ENCODE measurements at regions not wholly inside any gene's neighbourhood (a gene's known extent, or its start where the extent isn't known, plus 50 kb on each side); places are given as distances from the start of the nearest gene placed in this dataset.
"Not testable (repeated sequence)": the region's sequence is repeated elsewhere in the genome, so short reads cannot be mapped to it uniquely, and the experiment has no call there.

DNA sequence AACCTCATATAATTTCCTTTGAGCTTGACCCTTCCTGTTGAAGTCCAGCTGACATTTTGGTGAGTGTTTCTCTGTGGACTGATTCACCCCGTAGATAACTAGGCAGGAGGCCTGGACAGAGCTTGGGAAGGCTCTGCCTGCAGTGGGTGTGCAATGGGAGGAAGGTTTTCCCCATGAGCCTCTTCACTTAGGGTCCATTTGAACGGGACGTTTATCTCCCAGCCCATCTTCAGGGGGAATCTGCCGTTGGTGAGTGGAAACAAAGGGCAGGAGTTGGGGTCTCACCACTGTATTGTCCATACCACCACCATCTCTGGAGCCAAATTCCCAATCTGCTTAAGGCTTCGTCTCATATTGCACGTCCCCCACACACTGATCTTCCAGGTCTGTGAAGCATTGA, 825.6 kb upstream of the TPTE start:
- not testable (repeated sequence) for DNase-seq (ENCODE audit: low spot score)

GRCh38 chr21:9697751-9698150, 823.6 kb upstream of the TPTE start:
- not testable (repeated sequence) for DNase-seq (ENCODE audit: low spot score)

DNA sequence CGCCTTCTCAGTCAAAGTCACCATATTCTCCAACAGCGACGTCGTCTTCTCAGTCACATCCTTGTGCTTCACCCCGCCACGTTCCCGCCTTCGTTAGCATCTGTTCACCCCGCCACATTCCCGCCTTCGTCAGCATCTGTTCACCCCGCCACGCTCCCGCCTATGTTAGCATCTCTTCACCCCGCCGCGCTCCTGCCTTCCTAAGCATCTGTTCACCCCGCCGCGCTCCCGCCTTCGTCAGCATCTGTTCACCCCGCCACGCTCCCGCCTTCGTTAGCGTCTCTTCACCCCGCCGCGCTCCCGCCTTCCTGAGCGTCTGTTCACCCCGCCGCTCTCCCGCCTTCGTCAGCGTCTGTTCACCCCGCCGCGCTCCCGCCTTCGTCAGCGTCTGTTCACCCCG, 816.4 kb upstream of the TPTE start:
- DNase-seq (ENCODE audit: low spot score) = not testable (repeated sequence)

- DNase-seq (ENCODE audit: low spot score) = not testable (repeated sequence)
These were observed 815.9 kb upstream of the TPTE start for GRCh38 chr21:9705455-9705854.

DNA sequence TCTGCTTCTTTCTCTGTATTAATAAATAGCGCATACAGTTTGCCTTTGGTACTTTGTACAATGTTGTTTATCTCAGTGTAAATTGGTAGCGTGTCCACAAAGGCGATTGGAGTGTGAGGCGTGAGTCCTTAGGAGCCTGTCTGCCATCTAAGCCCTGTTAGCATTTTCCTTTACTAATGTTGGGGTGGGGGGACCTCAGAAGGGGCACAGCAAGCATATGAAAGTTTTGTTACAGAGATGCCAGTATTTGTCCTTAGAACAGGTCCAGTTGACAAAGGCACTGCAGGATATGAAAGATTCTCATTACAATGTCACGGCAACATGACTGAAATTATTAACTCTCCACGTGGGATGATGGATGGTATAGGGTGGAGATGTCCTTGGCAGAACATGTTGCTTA, 796.8 kb upstream of the TPTE start:
- not testable (repeated sequence) for DNase-seq (ENCODE audit: low spot score)

DNA sequence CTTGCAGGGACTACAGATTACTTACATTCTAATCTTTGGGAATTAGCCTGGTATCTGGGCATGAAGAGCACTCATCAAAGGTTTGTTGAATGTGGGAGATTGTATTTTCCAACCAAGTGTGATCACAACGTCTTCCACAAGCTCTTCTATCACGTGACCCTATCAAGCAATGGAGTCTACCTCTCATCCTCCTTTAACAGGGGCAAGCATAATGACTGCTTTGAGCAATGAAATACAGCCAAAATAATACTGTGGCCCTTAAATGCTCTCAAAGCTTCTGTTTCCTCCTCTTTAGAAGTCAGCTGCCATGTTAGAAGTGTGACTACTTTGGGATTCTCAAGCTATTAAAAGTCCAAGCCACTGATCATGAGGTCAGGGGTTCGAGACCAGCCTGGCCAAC, 794.2 kb upstream of the TPTE start:
- not testable (repeated sequence) for DNase-seq (ENCODE audit: low spot score)

DNA sequence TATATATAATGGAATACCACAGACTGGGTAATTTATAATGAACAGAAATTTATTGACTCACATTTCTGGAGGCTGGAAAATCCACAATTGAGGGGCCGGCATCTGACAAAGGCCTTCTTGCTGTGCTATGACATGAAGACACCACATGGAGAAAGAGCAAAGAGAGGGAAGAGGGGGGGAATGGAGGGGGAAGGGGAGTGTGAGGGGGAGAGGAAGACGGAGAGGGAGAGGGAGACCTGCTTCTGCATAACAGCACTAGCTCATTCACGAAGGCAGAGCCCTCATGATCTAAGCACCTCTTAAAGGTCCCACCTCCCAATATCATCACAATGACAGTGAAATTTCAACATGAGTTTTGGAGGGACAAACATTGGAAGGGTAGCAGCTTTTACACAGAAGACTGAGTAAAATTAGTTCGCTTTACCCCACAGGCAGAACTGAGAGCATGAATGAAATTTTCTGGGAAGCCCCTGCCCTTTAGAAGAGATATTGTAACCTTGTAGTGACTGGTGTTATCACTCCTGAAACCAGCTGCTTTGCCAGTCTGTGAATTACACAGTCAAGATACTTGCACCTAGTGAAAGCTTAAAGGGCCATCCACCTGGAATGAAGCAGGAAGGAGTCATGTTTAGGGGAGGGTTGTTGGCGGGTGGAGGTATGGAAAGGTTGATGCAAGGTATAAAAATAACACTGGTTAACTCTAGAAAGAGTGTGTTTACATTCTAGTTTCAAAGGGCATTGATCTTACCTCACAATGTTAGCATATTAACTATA, 793.0 kb upstream of the TPTE start:
- DNase-seq (ENCODE audit: low spot score) = not testable (repeated sequence)

- DNase-seq (ENCODE audit: low spot score) = no peak
These were observed 790.5 kb upstream of the TPTE start for GRCh38 chr21:9730866-9731265.

DNA sequence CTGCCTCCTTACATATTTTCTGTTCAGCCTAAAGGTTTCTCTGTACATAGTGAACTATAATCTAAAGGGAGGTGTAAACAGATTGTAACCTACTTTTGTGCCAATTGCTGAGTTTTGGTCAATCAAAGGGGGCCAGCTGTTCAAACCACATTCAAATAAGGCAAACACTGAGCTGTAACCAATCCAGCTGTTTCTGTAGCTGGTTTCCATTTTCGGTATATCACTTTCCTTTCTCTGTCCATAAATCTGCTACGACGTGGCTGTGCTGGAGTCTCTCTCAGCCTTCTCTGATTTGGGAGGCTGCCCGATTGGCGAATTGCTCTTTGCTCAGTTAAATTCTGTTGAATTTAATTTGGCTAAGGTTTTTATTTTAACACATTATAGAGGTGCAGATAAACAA, 790.1 kb upstream of the TPTE start:
- not testable (repeated sequence) for DNase-seq (ENCODE audit: low spot score)

GRCh38 chr21:9732605-9733004, 788.8 kb upstream of the TPTE start:
- not testable (repeated sequence) for DNase-seq (ENCODE audit: low spot score)

- DNase-seq (ENCODE audit: low spot score) = not testable (repeated sequence)
These were observed 787.4 kb upstream of the TPTE start for GRCh38 chr21:9733761-9734558.

- DNase-seq (ENCODE audit: low spot score) = no peak
These were observed 785.9 kb upstream of the TPTE start for GRCh38 chr21:9735421-9735961.

- not testable (repeated sequence) for DNase-seq (ENCODE audit: low spot score)
These were observed 784.1 kb upstream of the TPTE start for GRCh38 chr21:9737301-9737700.

- DNase-seq (ENCODE audit: low spot score) = not testable (repeated sequence)
These were observed 783.4 kb upstream of the TPTE start for GRCh38 chr21:9737871-9738515.

GRCh38 chr21:9738527-9738926, 782.9 kb upstream of the TPTE start:
- no peak for DNase-seq (ENCODE audit: low spot score)

DNA sequence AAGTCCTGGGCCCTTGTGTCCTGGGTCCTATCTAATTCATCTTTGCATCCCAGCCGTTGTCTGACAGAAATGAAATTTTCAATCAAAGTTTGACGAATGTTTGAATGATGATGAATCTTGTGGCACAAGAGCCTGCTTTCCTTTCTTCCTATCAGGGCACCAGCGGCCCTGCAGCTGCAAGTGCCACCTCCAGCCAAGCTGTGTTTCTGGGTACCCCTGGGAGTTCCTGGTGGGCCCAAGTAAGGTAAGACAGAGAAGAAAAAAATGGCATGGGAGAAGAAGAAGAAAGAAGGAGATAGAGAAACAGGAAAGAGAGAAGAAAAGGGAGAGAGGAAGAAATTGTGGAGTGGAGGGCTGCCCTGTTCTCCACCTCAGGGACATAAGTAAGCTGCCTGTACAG, 782.1 kb upstream of the TPTE start:
- DNase-seq (ENCODE audit: low spot score) = no peak

DNA sequence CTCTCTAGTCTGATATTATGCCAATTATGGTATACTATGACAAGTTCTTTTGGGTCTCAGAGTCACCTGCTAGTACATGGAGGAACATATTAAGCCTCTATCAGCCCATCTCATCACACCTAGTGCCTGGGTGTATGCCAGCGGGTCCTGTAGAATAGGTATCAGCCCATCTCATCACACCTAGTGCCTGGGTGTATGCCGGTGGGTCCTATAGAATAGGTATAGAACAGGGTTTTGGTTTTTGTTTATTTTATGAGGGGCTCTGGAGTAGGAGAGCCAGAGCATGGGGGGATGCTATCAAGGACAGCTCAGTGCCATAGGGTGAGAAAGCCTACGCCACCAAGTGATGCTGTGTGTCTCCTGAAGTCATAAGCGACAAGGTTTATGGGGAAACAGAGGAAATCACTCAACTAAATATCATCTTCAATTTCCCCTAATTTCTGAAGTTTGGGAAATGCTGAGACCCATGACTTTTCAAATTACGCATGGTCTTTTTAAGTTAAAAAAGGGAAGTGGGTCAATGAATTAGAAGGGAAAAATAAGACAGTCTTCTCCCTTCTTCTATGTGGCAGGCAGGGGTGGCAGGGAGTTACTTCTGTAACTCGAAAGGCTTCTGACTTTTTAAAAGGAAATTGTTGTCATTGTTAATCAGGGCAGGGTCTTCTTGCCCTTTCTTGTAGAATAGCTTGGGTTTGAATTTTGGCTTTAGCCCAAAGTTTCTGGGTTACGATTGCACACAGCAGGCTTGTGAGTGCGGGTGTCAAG, 781.0 kb upstream of the TPTE start:
- not testable (repeated sequence) for DNase-seq (ENCODE audit: low spot score)

DNA sequence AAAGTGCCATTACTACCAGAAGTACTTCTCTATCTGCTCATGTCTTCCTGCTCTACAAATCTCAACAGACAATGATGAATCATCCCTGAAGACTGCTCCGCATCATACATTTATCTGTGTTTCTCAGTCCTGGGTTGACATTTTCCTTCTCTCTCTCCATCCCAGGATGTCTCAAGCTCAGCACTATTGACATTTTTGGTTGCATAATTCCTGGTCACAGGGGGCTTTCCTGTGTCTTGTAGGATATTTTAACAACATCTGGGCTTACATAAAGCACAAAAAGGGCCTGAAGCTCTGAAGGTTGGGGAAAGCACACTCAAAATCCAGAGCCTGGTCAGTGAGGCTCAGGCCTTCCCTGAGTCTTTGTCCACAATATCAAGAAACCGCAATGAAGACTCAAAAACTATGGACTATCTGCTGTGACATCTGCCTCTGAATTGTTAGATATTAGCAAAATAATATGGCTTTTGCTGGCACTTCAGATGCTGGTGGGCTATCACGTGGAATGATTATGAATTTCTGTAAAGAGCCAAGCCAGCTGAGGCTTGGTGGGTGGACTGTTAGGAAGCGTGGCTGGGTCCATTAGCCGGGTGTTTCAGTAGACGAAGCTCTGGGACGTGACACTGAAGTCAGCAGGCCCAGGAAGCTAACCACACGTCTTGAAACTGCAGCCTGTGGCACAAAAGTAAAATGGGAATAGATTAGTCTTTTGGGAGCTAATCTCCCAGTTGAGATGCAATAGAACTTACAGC, 780.2 kb upstream of the TPTE start:
- not testable (repeated sequence) for DNase-seq (ENCODE audit: low spot score)

DNA sequence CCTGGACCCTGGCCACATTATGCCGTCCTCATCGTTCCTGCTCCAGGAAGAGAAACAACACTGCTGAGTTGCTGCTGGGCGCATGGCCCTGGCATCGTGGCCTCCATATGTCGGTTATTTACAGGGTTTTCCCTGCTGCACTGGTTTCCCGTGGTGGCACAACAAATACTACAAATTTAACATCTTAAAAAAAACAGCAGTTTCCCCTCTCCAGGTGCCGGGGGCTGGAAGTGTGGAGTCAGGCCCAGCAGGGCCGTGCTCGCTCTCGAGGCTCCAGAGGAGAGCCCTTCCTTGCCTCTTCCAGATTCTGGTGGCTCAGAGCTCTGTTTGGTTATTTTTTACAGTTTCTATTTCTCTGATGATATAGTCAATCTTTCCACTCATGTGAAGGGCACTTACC, 777.8 kb upstream of the TPTE start:
- DNase-seq (ENCODE audit: low spot score) = not testable (repeated sequence)

DNA sequence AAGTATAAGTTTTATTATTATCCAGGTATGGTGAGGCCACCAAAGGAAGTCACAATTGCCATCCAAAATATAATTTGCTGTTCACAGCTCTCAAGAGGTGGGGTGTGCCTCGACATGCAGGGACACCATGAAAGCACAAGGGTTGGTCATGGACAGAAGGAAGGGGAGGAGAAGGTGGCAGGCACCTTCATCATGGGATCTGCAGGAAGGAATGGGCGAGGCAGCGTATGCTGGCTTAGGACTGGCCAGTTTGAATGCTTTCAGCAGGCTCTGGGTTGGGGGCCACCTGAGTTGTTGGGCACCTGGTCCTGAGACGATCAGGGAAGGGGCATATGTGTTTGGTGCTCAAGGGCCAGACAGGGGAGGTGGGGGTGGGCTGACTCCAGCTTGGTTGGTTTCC, 777.2 kb upstream of the TPTE start:
- not testable (repeated sequence) for DNase-seq (ENCODE audit: low spot score)
